SK-MEL-5 (cell line): ENCODE measurements at regions not wholly inside any gene's neighbourhood (a gene's known extent, or its start where the extent isn't known, plus 50 kb on each side); places are given as distances from the start of the nearest gene placed in this dataset.
"Not testable (repeated sequence)": the region's sequence is repeated elsewhere in the genome, so short reads cannot be mapped to it uniquely, and the experiment has no call there.

Experiments
- DNase-seq: peaks from one replicate; pipeline ENCODE4 v3.0.0-alpha.2; 2016; ENCODE audit warnings: low read depth, low spot score
- in situ Hi-C: cut with HindIII; loops from 2 replicates; pipeline ENCODE4 v1.10.0; 2016; ENCODE audit warnings: low sequenced_read_pairs, high pct_unique_total_duplicates, low pct_unique_long_range_greater_than_20kb

DNA sequence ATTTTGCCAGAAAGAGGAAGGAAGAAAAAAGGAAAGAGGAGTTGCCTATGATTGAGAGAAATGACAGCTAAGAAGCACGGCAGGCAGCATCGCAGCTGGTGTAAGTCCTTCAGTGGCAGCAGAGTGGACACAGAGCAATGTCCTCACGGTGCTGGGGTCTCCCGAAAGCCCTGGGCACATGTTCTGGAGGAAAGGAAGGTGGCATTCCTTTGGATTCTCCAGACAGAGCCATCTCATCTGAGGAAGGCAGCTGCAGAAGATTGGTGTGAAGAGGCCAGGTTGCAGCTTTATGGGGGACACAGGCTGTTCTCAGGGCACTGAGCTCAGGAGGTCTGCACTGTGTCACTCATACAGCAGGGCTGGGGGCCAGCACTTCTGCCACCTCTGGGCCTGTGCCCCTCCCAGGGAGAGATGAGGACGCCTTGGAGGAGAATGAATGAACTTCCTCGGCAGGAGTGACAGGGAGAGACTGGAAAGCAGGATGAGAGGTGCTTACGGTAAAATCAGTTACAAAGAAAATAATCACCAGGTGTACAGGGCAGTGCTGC is 252.0 kb upstream of the MYT1L start:
- in situ Hi-C loops: no loop called here
- no peak for DNase-seq

DNA sequence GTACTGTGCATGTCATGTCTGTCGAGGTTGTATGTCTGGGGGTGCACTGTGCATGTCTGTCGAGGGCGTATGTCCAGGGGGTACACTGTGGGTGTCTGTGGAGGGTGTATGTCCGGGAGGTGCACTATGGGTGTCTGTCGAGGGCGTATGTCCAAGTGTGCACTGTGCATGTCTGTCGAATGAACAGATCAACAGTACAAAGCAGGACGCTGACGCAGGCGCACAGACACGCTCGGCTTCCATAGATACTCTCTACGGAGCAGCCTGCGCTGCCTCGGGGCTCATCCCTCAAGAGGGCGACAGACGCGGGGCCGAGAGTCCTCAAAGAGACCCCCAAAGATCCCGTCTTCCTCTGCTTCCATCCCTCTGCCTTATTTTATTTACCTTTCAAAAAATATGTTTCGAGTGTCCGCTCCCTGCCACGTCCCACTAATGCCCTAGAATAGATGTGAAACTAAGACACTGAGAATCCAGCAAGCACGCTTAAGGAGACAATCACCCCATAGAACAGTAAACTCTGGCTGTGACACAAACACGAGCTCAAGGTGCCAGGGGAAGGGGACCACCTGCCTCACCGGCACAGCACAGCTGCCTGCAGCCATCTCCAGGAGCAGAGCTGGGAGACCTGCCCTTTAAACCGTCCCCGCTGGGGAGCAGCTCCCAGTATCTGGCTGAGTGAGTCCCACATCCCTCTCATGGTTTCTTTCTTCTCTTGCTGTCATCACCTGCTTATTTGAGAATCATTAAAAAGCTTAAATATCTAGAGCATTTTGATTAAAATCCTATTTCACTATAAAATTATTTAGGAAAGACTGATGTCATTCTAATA is 250.5 kb upstream of the MYT1L start:
- DNase-seq: peak; percentile 17

DNA sequence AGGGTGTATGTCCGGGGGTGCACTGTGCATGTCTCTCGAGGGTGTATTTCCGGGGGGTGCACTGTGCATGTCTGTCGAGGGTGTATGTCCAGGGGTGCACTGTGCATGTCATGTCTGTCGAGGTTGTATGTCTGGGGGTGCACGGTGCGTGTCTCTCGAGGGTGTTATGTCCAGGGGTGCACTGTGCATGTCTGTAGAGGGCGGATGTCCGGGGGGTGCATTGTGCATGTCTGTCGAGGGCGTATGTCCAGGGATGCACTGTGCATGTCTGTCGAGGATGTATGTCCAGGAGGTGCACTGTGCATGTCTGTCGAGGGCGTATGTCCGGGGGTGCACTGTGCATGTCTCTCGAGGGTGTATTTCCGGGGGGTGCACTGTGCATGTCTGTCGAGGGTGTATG is 249.8 kb upstream of the MYT1L start:
- in situ Hi-C loops, DNase-seq: not testable (repeated sequence)

More for the DNA sequence above, 250.5 kb upstream of the MYT1L start:
- in situ Hi-C loops: no loop called here

DNA sequence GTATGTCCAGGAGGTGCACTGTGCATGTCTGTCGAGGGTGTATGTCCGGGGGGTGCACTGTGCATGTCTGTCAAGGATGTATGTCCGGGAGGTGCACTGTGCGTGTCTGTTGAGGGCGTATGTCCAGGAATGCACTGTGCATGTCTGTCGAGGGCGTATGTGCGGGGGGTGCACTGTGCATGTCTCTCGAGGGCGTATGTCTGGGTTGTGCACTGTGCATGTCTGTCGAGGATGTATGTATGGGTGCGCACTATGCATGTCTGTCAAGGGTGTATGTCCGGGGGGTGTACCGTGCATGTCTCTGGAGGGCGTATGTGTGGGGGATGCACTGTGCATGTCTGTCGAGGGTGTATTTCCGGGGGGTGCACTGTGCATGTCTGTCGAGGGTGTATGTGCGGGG is 249.3 kb upstream of the MYT1L start:
- in situ Hi-C loops: no loop called here
- DNase-seq: no peak

DNA sequence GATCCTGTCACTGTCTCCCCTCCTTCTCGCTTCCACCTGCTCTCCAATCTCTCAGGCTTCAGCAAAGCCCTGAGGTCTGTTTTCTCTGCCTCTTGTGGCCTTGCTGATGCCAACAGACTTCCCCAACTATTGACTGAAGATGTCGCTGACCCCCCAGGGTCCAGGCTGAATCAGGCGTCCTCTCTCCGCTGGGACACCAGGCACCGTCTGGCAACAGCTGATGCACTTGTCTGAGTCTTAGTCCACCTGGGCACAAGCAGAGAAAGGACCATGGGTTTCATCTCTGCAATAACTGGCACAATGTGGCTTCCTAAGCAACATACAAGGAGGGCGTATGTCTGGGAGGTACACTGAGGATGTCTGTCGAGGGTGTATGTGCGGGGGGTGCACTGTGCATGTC is 248.7 kb upstream of the MYT1L start:
- in situ Hi-C loops: no loop called here
- no peak for DNase-seq

DNA sequence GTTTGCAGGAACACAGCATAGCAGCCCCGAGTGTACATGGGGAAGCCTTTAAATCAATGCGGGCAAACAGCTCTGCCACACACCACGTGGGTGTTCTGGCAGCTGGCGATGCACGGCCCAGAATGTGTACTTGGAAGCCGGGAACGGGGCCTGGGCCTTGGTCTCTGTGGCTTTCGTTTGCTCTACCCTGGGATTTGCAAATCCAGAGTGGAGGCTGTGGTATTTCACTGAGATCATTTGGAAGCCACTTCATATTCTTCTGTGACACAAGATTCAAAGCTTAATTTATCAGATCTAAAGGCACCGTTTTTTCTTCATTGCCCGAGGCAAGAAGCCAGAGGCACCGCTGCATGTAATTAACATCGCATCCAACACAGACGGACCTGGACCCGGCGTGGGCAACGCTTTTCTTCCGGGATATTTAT is 246.3 kb upstream of the MYT1L start:
- peak; percentile 45 for DNase-seq

DNA sequence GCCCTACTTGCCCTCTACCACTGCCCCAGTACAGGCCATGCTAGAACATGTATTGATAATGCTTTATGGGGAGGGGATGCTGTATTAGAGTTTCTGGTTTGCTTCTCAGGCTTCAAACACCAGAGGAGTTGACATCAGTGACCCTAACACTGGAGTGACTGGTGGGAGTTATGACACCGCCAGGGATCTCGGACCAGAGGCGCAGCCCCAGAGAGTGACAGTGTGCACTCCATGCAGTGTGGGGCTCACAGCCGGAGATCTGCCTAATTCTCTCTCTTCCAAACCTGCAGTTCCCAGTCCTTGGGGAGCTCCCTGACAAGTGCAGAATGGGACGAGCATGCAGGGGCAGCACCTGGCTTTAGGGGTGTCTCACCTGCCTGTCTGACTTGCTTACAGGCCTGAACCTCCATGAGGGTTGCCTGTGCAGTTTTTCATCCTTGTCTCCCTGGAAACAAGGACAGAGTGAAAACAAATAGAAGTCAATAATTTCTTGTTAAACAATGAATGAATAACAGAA is 244.9 kb upstream of the MYT1L start:
- no peak for DNase-seq
- in situ Hi-C loops: no loop called here

More for the DNA sequence above, 246.3 kb upstream of the MYT1L start:
- in situ Hi-C loops: no loop called here

DNA sequence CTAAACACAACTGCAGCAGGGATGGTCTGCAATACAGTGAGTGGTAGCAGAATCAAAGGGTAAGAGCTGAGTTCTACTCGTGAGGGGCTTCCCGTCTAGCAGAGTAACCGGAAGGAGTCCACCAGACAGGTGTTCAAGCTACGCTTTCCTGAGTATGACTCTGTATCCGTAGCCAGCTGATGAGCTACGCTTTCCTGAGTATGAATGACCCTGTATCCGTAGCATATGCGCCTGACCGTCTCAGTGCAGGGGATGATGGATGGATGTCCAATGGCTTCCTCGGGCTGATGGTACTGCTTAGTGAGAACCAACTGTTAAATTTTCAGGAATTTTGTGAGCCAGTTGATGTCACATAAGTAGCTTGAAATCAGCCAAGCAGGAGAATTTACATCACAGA is 244.1 kb upstream of the MYT1L start:
- in situ Hi-C loops: no loop called here
- no peak for DNase-seq

DNA sequence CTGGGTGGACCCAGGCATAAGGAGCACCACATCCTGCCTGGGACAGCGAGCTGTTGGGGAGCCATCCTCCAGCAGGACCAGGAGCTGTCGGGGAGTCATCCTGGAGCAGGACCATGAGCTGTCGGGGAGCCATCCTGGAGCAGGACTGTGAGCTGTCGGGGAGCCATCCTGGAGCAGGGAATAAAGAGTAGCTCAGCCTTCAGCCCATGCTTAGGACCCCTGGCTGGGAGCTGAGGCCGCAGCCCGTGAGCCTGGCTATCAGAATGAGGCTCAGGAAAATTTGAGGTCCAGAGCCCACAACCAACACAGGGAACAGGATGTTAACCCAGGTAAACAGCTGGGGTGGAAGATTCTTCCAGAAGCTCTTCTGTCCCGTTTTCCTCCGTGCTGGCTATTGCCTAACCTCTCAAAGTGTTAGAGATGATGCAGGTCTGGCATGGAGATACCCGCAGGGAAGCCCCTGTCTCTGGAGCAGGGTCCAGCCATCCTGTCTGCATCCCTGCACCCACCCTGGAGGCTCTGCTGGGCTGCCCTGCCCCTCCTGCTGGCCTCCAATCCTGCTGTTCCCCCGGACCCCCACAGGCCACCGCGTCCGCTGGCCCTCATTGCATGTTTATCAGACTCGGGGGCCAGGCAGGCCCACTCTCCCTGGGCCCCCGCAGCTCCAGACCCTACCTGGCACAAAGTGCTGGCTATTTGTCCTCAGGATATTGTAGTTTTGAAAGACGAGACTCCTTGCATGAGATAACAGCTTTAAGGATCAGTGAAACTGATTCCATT is 243.5 kb upstream of the MYT1L start:
- in situ Hi-C loops: no loop called here
- DNase-seq: no peak

DNA sequence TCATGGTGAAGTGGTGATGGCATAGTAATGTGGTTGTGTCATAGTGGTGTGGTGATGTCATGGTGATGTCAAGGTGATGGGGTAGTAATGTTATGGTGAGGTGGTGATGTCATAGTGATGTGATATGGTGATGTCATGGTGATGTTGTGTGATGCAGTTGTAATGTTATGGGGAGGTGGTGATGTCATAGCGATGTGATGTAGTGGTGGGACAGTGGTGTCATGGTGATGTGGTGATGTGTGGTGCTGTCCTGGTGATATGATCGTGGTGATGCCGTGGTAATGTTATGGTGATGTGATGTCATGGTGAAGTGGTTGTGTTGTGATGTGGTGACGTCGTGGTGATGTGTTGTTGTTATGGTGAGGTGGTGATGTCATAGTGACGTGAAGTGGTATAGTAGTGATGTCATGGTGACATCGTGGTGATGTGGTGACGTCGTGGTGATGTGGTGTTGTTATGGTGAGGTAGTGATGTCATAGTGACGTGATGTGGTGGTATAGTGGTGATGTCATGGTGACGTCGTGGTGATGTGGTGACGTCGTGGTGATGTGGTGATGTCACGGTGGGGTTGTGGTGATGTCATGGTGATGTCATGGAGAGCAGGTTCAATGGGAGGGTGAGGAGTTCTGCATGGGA is 242.7 kb upstream of the MYT1L start:
- peak; percentile 37 for DNase-seq
- in situ Hi-C loops: no loop called here

DNA sequence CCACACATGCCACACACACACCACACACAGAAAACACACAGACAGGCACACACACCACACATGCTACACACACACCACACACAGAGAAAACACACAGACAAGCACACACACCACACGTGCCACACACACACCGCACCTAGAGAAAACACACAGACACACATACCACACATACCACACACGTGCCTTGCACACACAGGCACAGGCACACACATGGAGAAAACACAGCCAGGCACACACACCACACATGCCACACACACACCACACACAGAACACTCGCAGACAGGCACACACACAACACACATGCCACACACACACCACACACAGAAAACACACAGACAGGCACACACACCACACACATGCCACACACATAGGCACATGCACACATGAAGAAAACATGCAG is 242.1 kb upstream of the MYT1L start:
- DNase-seq: no peak

DNA sequence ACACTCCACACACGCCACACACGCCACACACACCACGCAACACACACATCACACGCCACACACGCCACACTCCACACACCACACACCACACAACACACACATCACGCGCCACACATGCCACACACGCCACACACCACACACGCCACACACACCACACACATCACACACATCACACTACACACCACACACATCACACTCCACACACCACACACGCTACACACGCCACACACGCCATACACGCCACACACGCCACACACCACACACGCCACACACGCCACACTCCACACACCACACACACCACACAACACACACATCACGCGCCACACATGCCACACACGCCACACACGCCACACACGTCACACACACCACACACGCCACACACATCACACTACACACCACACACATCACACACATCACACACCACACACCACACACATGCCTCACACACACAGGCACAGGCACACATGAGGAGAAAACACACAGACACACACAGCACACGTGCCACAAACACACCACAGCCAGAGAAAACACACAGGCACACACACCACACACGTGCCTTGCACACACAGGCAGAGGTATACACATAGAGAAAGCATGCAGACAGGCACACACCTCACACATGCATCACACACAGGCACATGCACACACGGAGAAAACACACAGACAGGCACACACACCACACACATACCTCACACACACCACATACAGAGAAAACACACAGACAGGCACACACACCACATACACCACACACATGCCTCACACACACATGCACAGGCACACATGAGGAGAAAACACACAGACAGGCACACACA is 241.5 kb upstream of the MYT1L start:
- no peak for DNase-seq
- in situ Hi-C loops: no loop called here

More for the DNA sequence above, 242.1 kb upstream of the MYT1L start:
- in situ Hi-C loops: no loop called here

DNA sequence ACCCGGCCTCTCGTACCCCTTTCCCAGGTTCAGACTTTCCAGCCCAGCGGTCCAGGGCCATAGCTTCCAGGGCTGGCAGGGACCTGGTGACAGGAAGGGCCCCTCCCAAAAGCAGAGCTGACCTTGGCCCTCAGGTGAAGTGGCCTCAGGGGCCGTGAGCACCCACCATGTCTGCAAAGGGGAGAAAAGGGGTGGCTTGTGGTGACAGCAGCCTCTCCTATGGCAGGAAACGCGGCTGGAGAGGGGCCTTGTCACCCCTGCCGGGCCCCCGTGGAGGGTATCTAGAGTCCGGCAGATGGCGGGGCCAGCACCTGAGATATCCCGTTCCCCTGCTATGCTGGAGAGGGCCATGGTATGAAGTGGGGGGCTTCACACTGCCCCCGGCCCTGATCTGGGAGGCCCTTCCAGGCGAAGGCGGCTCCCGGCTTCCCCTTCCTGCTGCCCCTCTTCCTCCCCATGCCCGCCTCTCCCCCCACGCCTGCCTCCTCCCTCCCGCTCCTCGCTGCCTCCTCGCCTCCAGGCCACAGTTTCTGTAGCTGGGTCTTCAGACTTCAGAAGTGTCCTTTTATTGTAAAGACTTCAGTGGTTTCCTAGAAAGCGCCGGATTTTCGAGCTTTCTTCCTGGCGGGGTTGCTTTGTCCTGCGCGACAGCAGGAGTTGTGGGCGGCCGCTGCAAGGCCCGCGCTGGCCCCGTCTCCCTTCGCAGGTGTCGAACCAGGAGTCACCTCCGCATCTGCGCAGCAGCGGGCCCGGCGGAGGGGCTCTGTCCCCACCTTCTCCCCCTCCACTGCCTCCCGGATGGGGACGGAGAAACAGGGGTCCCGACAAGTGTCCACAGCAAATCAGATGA is 240.5 kb upstream of the MYT1L start:
- DNase-seq: no peak
- in situ Hi-C loops: no loop called here

DNA sequence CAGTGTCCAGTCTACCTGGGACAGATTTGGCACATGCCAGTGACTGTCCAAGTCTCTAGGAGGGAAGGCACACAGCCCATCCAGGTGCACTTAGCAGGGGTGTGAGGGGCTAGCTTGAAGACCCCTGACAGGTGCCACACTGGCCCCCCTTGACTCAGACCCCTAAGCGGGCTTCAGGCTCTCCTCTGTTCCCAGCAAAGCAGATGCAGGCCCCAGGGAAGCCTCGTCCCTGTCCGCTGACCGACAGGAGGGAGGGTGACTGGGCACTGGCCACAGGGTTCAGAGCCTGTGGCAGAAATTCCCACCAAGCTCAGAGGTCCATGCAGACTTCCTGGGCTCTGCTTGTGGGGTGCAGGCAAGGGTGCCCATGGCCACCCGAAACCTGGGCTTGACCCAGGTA is 239.8 kb upstream of the MYT1L start:
- in situ Hi-C loops: no loop called here
- DNase-seq: no peak

DNA sequence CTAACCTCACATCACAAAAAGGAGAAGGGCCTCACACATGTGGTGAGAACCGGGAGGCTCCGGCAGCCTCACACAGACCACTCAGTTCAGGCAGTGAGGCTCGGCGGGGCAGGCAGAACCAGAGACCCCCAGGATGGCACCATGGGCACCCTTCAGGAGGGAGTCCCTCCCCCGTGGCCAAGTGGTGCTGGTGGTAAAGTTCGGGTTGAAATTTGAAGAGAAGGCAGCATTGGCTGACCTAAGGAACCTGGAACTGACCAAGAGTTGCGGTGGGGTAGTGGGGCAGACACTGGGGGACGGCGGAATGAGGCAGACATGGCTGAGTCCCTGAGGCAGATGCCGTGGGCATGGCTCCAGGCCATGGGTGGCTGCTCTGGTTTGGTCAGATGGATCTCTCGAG is 239.3 kb upstream of the MYT1L start:
- no peak for DNase-seq
- in situ Hi-C loops: no loop called here

DNA sequence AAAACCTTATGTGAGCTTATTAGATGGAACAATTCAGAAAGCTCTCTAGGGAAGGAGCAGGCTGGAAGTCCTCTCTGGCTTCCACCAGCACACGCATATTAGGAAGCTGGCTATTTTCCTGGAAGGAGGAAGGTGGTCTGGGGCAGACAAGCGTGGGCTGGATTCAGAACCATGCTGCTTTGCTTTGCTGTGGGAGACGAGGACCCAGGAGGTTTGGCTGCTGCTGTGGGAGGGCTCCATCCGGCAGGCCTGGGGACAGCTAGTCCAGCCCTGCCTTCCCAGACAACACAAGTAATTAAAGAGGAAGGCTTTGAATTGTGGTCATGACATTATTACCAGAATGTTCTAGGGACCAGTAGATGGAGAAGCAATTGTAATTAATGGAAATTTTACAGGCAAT is 238.8 kb upstream of the MYT1L start:
- DNase-seq: no peak
- in situ Hi-C loops: no loop called here
